ENCODE measurements at regions not wholly inside any gene's neighbourhood (a gene's known extent, or its start where the extent isn't known, plus 50 kb on each side); places are given as distances from the start of the nearest gene placed in this dataset.
"Not testable (repeated sequence)": the region's sequence is repeated elsewhere in the genome, so short reads cannot be mapped to it uniquely, and the experiment has no call there.

GRCh38 chr2:16090650-16091575 is 150.6 kb downstream of the MYCN start:
- no peak for FAIRE-seq

GRCh38 chr2:16089491-16089890 is 149.1 kb downstream of the MYCN start:
- FAIRE-seq = not testable (repeated sequence)

- no peak for FAIRE-seq
Measured at GRCh38 chr2:16088802-16089112, 148.4 kb downstream of the MYCN start.

- no peak for FAIRE-seq
Measured at GRCh38 chr2:16088035-16088801, 147.9 kb downstream of the MYCN start.

GRCh38 chr2:16086136-16086535 is 145.8 kb downstream of the MYCN start:
- not testable (repeated sequence) for FAIRE-seq

GRCh38 chr2:16085073-16085472 is 144.7 kb downstream of the MYCN start:
- FAIRE-seq = no peak

- no peak for FAIRE-seq
Measured at GRCh38 chr2:16084274-16084673, 143.9 kb downstream of the MYCN start.

- FAIRE-seq = no peak
Measured at GRCh38 chr2:16082276-16082675, 141.9 kb downstream of the MYCN start.

- FAIRE-seq = no peak
Measured at GRCh38 chr2:16081316-16082200, 141.2 kb downstream of the MYCN start.

GRCh38 chr2:16080516-16080915 is 140.2 kb downstream of the MYCN start:
- FAIRE-seq = no peak

GRCh38 chr2:16080071-16080470 is 139.7 kb downstream of the MYCN start:
- FAIRE-seq = no peak

GRCh38 chr2:16079637-16080036 is 139.3 kb downstream of the MYCN start:
- no peak for FAIRE-seq

GRCh38 chr2:16077601-16078000 is 137.3 kb downstream of the MYCN start:
- FAIRE-seq = no peak

GRCh38 chr2:16076911-16077310 is 136.6 kb downstream of the MYCN start:
- no peak for FAIRE-seq

GRCh38 chr2:16075045-16076012 is 135.0 kb downstream of the MYCN start:
- no peak for FAIRE-seq

- no peak for FAIRE-seq
Measured at GRCh38 chr2:16073921-16074425, 133.6 kb downstream of the MYCN start.

- no peak for FAIRE-seq
Measured at GRCh38 chr2:16073471-16073870, 133.1 kb downstream of the MYCN start.

- no peak for FAIRE-seq
Measured at GRCh38 chr2:16072638-16073290, 132.4 kb downstream of the MYCN start.

GRCh38 chr2:16071865-16072637 is 131.7 kb downstream of the MYCN start:
- no peak for FAIRE-seq
